ENCODE measurements at regions not wholly inside any gene's neighbourhood (a gene's known extent, or its start where the extent isn't known, plus 50 kb on each side); places are given as distances from the start of the nearest gene placed in this dataset.

- H3K36me3 ChIP-seq (ENCODE audit: low read length), result no peaks in the 10 kb centered on the region
- no peak overlapping the region for H2AFZ ChIP-seq (ENCODE audit: low read depth, low read length, severe bottlenecking)
- H3K27me3 ChIP-seq (ENCODE audit: low read length), result no peaks in the 10 kb centered on the region
- H3K9me2 ChIP-seq (replicated peaks; ENCODE audit: insufficient read depth, low read length), result no peaks in the 10 kb centered on the region
- H3K79me2 ChIP-seq (ENCODE audit: insufficient read depth, low read length), result no peaks in the 10 kb centered on the region
- no peak overlapping the region for H3K4me3 ChIP-seq (ENCODE audit: insufficient read depth, low read length, poor library complexity, severe bottlenecking)
- H3F3A ChIP-seq (ENCODE audit: insufficient read depth), result no peaks in the 10 kb centered on the region
- H3K4me2 ChIP-seq (ENCODE audit: low read depth, low read length, poor library complexity, severe bottlenecking), result no peak overlapping the region
- no peak overlapping the region for H3K9ac ChIP-seq (ENCODE audit: low read length)
- TF ChIP-seq EZH2phosphoT487 (conservative IDR thresholded peaks at IDR 0.05; ENCODE audit: low read length) (no peak), CTCF (IDR thresholded peaks at IDR 0.05; ENCODE audit: insufficient read depth, low read length, poor library complexity, severe bottlenecking) (no peak)
- no peak overlapping the region for H3K27ac ChIP-seq (ENCODE audit: low read depth, low read length)
- no peaks in the 10 kb centered on the region for H4K20me1 ChIP-seq (ENCODE audit: low read depth, low read length)
- H3K9me3 ChIP-seq (ENCODE audit: insufficient read depth, low read length), result no peaks in the 10 kb centered on the region
These were observed 421.9 kb upstream of the ADAMTSL1 start for GRCh38 chr9:18052060-18052459.

- H3K4me2 ChIP-seq (ENCODE audit: low read depth, low read length, poor library complexity, severe bottlenecking), result no peak overlapping the region
- H3K9me2 ChIP-seq (replicated peaks; ENCODE audit: insufficient read depth, low read length), result no peaks in the 10 kb centered on the region
- no peaks in the 10 kb centered on the region for H3F3A ChIP-seq (ENCODE audit: insufficient read depth)
- H3K27ac ChIP-seq (ENCODE audit: low read depth, low read length), result no peak overlapping the region
- H3K9me3 ChIP-seq (ENCODE audit: insufficient read depth, low read length), result no peaks in the 10 kb centered on the region
- H3K9ac ChIP-seq (ENCODE audit: low read length), result no peak overlapping the region
- no peak overlapping the region for H2AFZ ChIP-seq (ENCODE audit: low read depth, low read length, severe bottlenecking)
- no peaks in the 10 kb centered on the region for H3K79me2 ChIP-seq (ENCODE audit: insufficient read depth, low read length)
- no peaks in the 10 kb centered on the region for H4K20me1 ChIP-seq (ENCODE audit: low read depth, low read length)
- TF ChIP-seq CTCF (IDR thresholded peaks at IDR 0.05; ENCODE audit: insufficient read depth, low read length, poor library complexity, severe bottlenecking), result no peak
- TF ChIP-seq EZH2phosphoT487 (conservative IDR thresholded peaks at IDR 0.05; ENCODE audit: low read length), result no peak
- H3K36me3 ChIP-seq (ENCODE audit: low read length), result no peaks in the 10 kb centered on the region
- no peak overlapping the region for H3K4me3 ChIP-seq (ENCODE audit: insufficient read depth, low read length, poor library complexity, severe bottlenecking)
- no peaks in the 10 kb centered on the region for H3K27me3 ChIP-seq (ENCODE audit: low read length)
These were observed 417.5 kb upstream of the ADAMTSL1 start for GRCh38 chr9:18056269-18056992.

- H3K4me3 ChIP-seq (ENCODE audit: insufficient read depth, low read length, poor library complexity, severe bottlenecking), result no peak overlapping the region
- H3F3A ChIP-seq (ENCODE audit: insufficient read depth), result no peaks in the 10 kb centered on the region
- no peak overlapping the region for H3K9ac ChIP-seq (ENCODE audit: low read length)
- no peaks in the 10 kb centered on the region for H3K9me2 ChIP-seq (replicated peaks; ENCODE audit: insufficient read depth, low read length)
- no peak overlapping the region for H3K4me2 ChIP-seq (ENCODE audit: low read depth, low read length, poor library complexity, severe bottlenecking)
- no peaks in the 10 kb centered on the region for H3K79me2 ChIP-seq (ENCODE audit: insufficient read depth, low read length)
- H2AFZ ChIP-seq (ENCODE audit: low read depth, low read length, severe bottlenecking), result no peak overlapping the region
- H4K20me1 ChIP-seq (ENCODE audit: low read depth, low read length), result no peaks in the 10 kb centered on the region
- no peaks in the 10 kb centered on the region for H3K27me3 ChIP-seq (ENCODE audit: low read length)
- no peaks in the 10 kb centered on the region for H3K36me3 ChIP-seq (ENCODE audit: low read length)
- no peak overlapping the region for H3K27ac ChIP-seq (ENCODE audit: low read depth, low read length)
- H3K9me3 ChIP-seq (ENCODE audit: insufficient read depth, low read length), result no peaks in the 10 kb centered on the region
- TF ChIP-seq EZH2phosphoT487 (conservative IDR thresholded peaks at IDR 0.05; ENCODE audit: low read length) (no peak), CTCF (IDR thresholded peaks at IDR 0.05; ENCODE audit: insufficient read depth, low read length, poor library complexity, severe bottlenecking) (no peak)
These were observed 417.0 kb upstream of the ADAMTSL1 start for GRCh38 chr9:18056993-18057369.

Measured in SU-DHL-6 (cell line).